ENCODE measurements at regions not wholly inside any gene's neighbourhood (a gene's known extent, or its start where the extent isn't known, plus 50 kb on each side); places are given as distances from the start of the nearest gene placed in this dataset.

GRCh38 chr2:81266106-81266505 lies 961.6 kb upstream of the LRRTM1 start:
- peak; percentile 83 for TF ChIP-seq CTCF (conservative IDR thresholded peaks at IDR 0.05; ENCODE audit: low read depth, low read length)
- no peak overlapping the region for H3K4me3 ChIP-seq (ENCODE audit: low read length)
- peak; percentile 6 for DNase-seq (ENCODE audit: low read depth)

GRCh38 chr2:81263989-81264388 lies 959.4 kb upstream of the LRRTM1 start:
- no peak for DNase-seq (ENCODE audit: low read depth)
- TF ChIP-seq CTCF (conservative IDR thresholded peaks at IDR 0.05; ENCODE audit: low read depth, low read length): no peak
- H3K4me3 ChIP-seq (ENCODE audit: low read length): no peak overlapping the region

- no peak for DNase-seq (ENCODE audit: low read depth)
- TF ChIP-seq CTCF (conservative IDR thresholded peaks at IDR 0.05; ENCODE audit: low read depth, low read length): no peak
- no peak overlapping the region for H3K4me3 ChIP-seq (ENCODE audit: low read length)
Measured at GRCh38 chr2:81260320-81260719, 955.8 kb upstream of the LRRTM1 start.

GRCh38 chr2:81250270-81250669 lies 945.7 kb upstream of the LRRTM1 start:
- TF ChIP-seq CTCF (conservative IDR thresholded peaks at IDR 0.05; ENCODE audit: low read depth, low read length): no peak
- DNase-seq (ENCODE audit: low read depth): no peak
- H3K4me3 ChIP-seq (ENCODE audit: low read length): no peak overlapping the region

- TF ChIP-seq CTCF (conservative IDR thresholded peaks at IDR 0.05; ENCODE audit: low read depth, low read length): no peak
- DNase-seq (ENCODE audit: low read depth): no peak
- H3K4me3 ChIP-seq (ENCODE audit: low read length): no peak overlapping the region
Measured at GRCh38 chr2:81249152-81249551, 944.6 kb upstream of the LRRTM1 start.

GRCh38 chr2:81247648-81248047 lies 943.1 kb upstream of the LRRTM1 start:
- DNase-seq (ENCODE audit: low read depth): no peak
- H3K4me3 ChIP-seq (ENCODE audit: low read length): no peak overlapping the region
- no peak for TF ChIP-seq CTCF (conservative IDR thresholded peaks at IDR 0.05; ENCODE audit: low read depth, low read length)

GRCh38 chr2:81242501-81242900 lies 937.9 kb upstream of the LRRTM1 start:
- TF ChIP-seq CTCF (conservative IDR thresholded peaks at IDR 0.05; ENCODE audit: low read depth, low read length): no peak
- no peak overlapping the region for H3K4me3 ChIP-seq (ENCODE audit: low read length)
- no peak for DNase-seq (ENCODE audit: low read depth)
